HepG2 (cell line): ENCODE measurements at regions not wholly inside any gene's neighbourhood (a gene's known extent, or its start where the extent isn't known, plus 50 kb on each side); places are given as distances from the start of the nearest gene placed in this dataset.

ENCODE experiments used
- ATAC-seq: fragments of 200-7000 bp; cut with Tn5 transposase; 3 replicates; pipeline ENCODE4 v1.9.1; 2020; ENCODE audit warnings: mild to moderate bottlenecking, moderate library complexity
- BruUV-seq: library from RNA; stranded (reverse); fragments of 400-500 nt; replicated peaks from 2 replicates; lab custom pipeline; 2021; lab: Mats Ljungman, UMichigan
- CTCF ChIA-PET: fragments of 300-600 bp; formaldehyde crosslinking; extraction: SDS; loops from one replicate; lab custom pipeline; 2021; ENCODE audit warnings: low total read pairs, inconsistent platforms, low intra/inter-chr PET ratio; lab: Yijun Ruan, JAX
- POLR2A ChIA-PET: fragments of 350-600 bp; sonication (Branson Sonifier 250); formaldehyde crosslinking; loops from one replicate; lab custom pipeline; 2020; ENCODE audit warnings: antibody characterized with exemption, inconsistent platforms; lab: Yijun Ruan, JAX
- DNase-seq: peaks from one replicate; pipeline ENCODE4 v3.0.0-alpha.2; 2015; ENCODE audit warnings: low spot score
- FAIRE-seq: peaks from 3 replicates; lab custom pipeline; 2011; peaks lifted over from hg19 to GRCh38; lab: Jason Lieb, UNC
- H2AFZ ChIP-seq: one replicate; pipeline ENCODE4 v1.6.1; 2011; ENCODE audit warnings: low read length, inconsistent platforms
- H3K27ac ChIP-seq: fragments of 300-600 bp; 3 replicates; pipeline ENCODE4 v1.8.0; 2011; ENCODE audit warnings: mixed run types, mild to moderate bottlenecking, mixed read lengths, low read length, inconsistent platforms; ENCODE audit not compliant: insufficient read depth; ENCODE audit errors: extremely low read length
- H3K27me3 ChIP-seq, 2 experiments: fragments of 200-600 bp in 1 of 2; 2 replicates in 1 of 2; 3 replicates in 1 of 2; pipeline versions ENCODE4 v1.6.0 to v1.8.0; 2011; ENCODE audit warnings: low read length in 2 of 2, mild to moderate bottlenecking in 2 of 2, moderate library complexity in 2 of 2, inconsistent platforms in 1 of 2; ENCODE audit not compliant: insufficient read depth in 2 of 2, control insufficient read depth in 1 of 2
- H3K36me3 ChIP-seq, 2 experiments: fragments of 200-600 bp in 1 of 2; replicated peaks in 1 of 2; 2 replicates in 1 of 2; 3 replicates in 1 of 2; pipeline versions ENCODE4 v1.5.1 to v1.8.0; 2011; ENCODE audit warnings: low read length in 2 of 2, inconsistent platforms in 1 of 2; ENCODE audit not compliant: insufficient read depth in 2 of 2, control insufficient read depth in 1 of 2
- H3K4me1 ChIP-seq: 2 replicates; pipeline ENCODE4 v1.5.1; 2012; ENCODE audit warnings: low read length, inconsistent platforms; ENCODE audit not compliant: insufficient read depth
- H3K4me2 ChIP-seq: 2 replicates; pipeline ENCODE4 v1.6.0; 2011; ENCODE audit warnings: low read depth, low read length, inconsistent platforms
- H3K4me3 ChIP-seq, 3 experiments: fragments of 200-600 bp in 1 of 3; sonication (generic), shearing (Covaris generic) in 1 of 3; replicated peaks in 1 of 3; 2 replicates each; pipeline ENCODE4 v1.5.1; 2011 to 2016; ENCODE audit warnings: low read length in 3 of 3, inconsistent platforms in 2 of 3, low read depth in 2 of 3, mild to moderate bottlenecking in 2 of 3, control low read depth in 1 of 3, mixed read lengths in 1 of 3; ENCODE audit not compliant: insufficient read depth in 1 of 3
- H3K79me2 ChIP-seq: one replicate; pipeline ENCODE4 v1.6.1; 2011; ENCODE audit warnings: low read length, inconsistent platforms; ENCODE audit not compliant: insufficient read depth
- H3K9ac ChIP-seq: 2 replicates; pipeline ENCODE4 v1.6.0; 2011; ENCODE audit warnings: mild to moderate bottlenecking, low read depth, low read length, inconsistent platforms; ENCODE audit not compliant: insufficient read depth
- H3K9me3 ChIP-seq: 2 replicates; pipeline ENCODE4 v1.5.1; 2012; ENCODE audit warnings: mild to moderate bottlenecking, low read length
- H4K20me1 ChIP-seq: 2 replicates; pipeline ENCODE4 v1.6.0; 2011; ENCODE audit warnings: inconsistent platforms, mild to moderate bottlenecking, low read length, moderate library complexity; ENCODE audit not compliant: insufficient read depth
- ARNT ChIP-seq: fragments of 450-650 bp; IDR thresholded peaks from 2 replicates; pipeline ENCODE4 v1.6.1; 2017
- PHF21A ChIP-seq: sonication (generic); formaldehyde crosslinking; IDR thresholded peaks from 2 replicates; pipeline ENCODE4 v1.5.0; 2020; ENCODE audit warnings: mild to moderate bottlenecking, missing genetic modification reagents
- SMC3 ChIP-seq: IDR thresholded peaks from 2 replicates; pipeline ENCODE4 v1.6.1; 2011; ENCODE audit warnings: low read length, improper control_type of control experiment
- SNAPC2 ChIP-seq: sonication (generic); formaldehyde crosslinking; IDR thresholded peaks from 2 replicates; pipeline ENCODE4 v1.8.1; 2022; ENCODE audit warnings: mild to moderate bottlenecking, missing genetic modification reagents
- ZBTB7B ChIP-seq: sonication (generic); formaldehyde crosslinking; IDR thresholded peaks from 2 replicates; pipeline ENCODE4 v1.4.0; 2020; ENCODE audit warnings: missing genetic modification reagents
- ZNF326 ChIP-seq: sonication (generic); formaldehyde crosslinking; IDR thresholded peaks from 2 replicates; pipeline ENCODE4 v1.4.0; 2020; ENCODE audit warnings: missing genetic modification reagents, borderline replicate concordance
- ZNF776 ChIP-seq: sonication (generic); formaldehyde crosslinking; IDR thresholded peaks from 2 replicates; pipeline ENCODE4 v1.4.0; 2020; ENCODE audit warnings: mild to moderate bottlenecking, missing genetic modification reagents
- ZNF839 ChIP-seq: sonication (generic); formaldehyde crosslinking; IDR thresholded peaks from 2 replicates; pipeline ENCODE4 v1.4.0; 2020; ENCODE audit warnings: missing genetic modification reagents, mild to moderate bottlenecking, borderline replicate concordance
- ZSCAN21 ChIP-seq: sonication (generic); formaldehyde crosslinking; IDR thresholded peaks from 2 replicates; pipeline ENCODE4 v1.8.0; 2022; ENCODE audit warnings: mild to moderate bottlenecking, missing genetic modification reagents, moderate library complexity, borderline replicate concordance
- WGBS: methylation state at CpG from one replicate; pipeline ENCODE4 v1.1.6; 2017; ENCODE audit warnings: low lambda C conversion rate; 5-methylcytosine and 5-hydroxymethylcytosine counted together
- in situ Hi-C: cut with HindIII; loops from 2 replicates; pipeline ENCODE4 v1.10.0; 2017; ENCODE audit warnings: low pct_unique_long_range_greater_than_20kb; ENCODE audit not compliant: extremely low pct_ligation_motif_present
- intact Hi-C: fragments of 100-400 bp; cut with micrococcal nuclease; formaldehyde crosslinking; loops from one replicate; pipeline ENCODE4 v1.10.0; 2022; ENCODE audit not compliant: unreplicated experiment
- TF ChIP-seq, protein P1 (sequence below): fragments of 450-650 bp; IDR thresholded peaks from 2 replicates; pipeline ENCODE4 v1.6.1; 2017
- TF ChIP-seq, protein P2 (sequence below): sonication (generic); formaldehyde crosslinking; IDR thresholded peaks from 2 replicates; pipeline ENCODE4 v1.4.0; 2020; ENCODE audit warnings: missing genetic modification reagents, borderline replicate concordance
- TF ChIP-seq, protein P3 (sequence below): sonication (generic); formaldehyde crosslinking; IDR thresholded peaks from 2 replicates; pipeline ENCODE4 v1.8.1; 2022; ENCODE audit warnings: low read depth, mild to moderate bottlenecking, missing genetic modification reagents

DNA sequence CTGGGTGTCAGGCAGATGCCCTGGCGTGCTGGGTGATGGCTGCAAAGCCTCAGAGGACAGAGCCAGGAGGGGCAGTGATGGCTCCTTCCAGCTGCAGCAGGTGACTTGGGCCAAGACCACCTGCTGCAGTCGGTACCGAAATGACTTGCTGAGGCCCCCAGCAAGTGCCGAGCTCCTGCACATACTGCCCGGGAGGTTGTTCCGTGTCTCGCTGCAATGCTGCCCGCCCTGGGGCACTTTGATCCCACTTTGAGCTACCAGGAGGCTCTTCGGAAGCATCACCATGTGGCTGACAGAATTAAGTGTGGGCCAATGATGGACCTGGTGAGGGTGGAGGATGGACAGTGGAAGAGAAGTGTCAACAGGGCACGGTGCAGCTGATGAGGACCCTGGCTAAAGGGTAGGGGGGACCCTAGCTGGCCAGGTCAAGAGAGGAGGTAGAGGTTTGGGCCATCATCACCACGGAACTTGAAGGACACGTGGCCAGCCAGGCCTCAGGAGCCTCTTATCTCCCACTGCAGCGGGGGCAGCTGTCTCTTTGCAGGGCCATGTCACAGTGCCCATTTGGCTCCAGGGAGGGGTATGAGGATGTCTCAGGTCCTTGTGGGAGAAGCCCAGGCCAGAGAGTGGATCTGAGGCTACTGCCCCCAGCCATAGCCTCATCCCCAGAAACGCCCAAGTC lies 51.1 kb upstream of the NANOS1 start:
- POLR2A ChIA-PET, result no interaction called here
- Histone ChIP-seq H3K27ac (no peak overlapping the region), H3K79me2 (no peaks in the 10 kb centered on the region), H2AFZ (no peak overlapping the region), H4K20me1 (no peaks in the 10 kb centered on the region), H3K4me3 (no peak overlapping the region), H3K36me3 (no peaks in the 10 kb centered on the region), H3K4me1 (no peaks in the 10 kb centered on the region), H3K27me3 (peaks cover 0 to 16% of the 10 kb centered on the region in 2 experiments; a peak in 3 of 5 replicates), H3K9ac (no peak overlapping the region), H3K4me2 (no peak overlapping the region), H3K9me3 (no peaks in the 10 kb centered on the region; the same call in 1 of the 2 replicates)
- in situ Hi-C loops (no loop called here), intact Hi-C loops (no loop called here)
- no TSS peak for BruUV-seq
- WGBS, result 34% methylated on average over 9 of the region's 14 CpGs
- no peak for TF ChIP-seq ZBTB7B
- no peak for TF ChIP-seq SMC3
- DNase-seq (no peak), FAIRE-seq (no peak), ATAC-seq (no peak)
- CTCF ChIA-PET, result no interaction called here

DNA sequence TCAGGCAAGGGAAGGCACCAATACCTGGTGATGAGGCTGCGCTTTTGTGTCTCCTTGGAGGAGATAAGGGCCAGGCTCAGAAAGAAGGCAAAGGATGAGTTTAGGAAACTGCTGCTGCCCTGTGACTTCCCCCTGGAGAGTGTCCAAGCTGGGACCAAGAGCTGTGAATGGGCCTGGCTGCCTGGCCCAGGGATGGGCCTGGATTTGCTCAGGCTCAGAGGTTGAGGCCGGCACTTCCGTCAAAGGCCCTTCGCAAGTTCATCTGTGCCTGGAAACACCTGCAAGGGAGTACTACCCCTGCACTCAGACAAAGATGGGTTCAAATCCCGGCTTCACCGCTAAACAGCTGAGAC lies 50.5 kb upstream of the NANOS1 start:
- no peak overlapping the region for H3K4me3 ChIP-seq
- no peaks in the 10 kb centered on the region for H3K79me2 ChIP-seq
- H3K4me1 ChIP-seq, result no peaks in the 10 kb centered on the region
- no peaks in the 10 kb centered on the region; the same call in 1 of the 2 replicates for H3K9me3 ChIP-seq
- in situ Hi-C loops (no loop called here), intact Hi-C loops (no loop called here)
- no peak overlapping the region for H3K4me2 ChIP-seq
- ChIA-PET CTCF (no interaction called here), POLR2A (no interaction called here)
- WGBS, result 53% methylated on average over 6 of the region's 6 CpGs
- FAIRE-seq, result no peak
- no peak for ATAC-seq
- no TSS peak for BruUV-seq
- H3K27ac ChIP-seq, result no peak overlapping the region
- H3K27me3 ChIP-seq, result peaks cover 0 to 16% of the 10 kb centered on the region in 2 experiments; a peak in 3 of 5 replicates
- no peak overlapping the region for H2AFZ ChIP-seq
- no peaks in the 10 kb centered on the region for H4K20me1 ChIP-seq
- no peak for DNase-seq
- H3K9ac ChIP-seq, result no peak overlapping the region
- no peaks in the 10 kb centered on the region for H3K36me3 ChIP-seq
- TF ChIP-seq, protein P1, sequence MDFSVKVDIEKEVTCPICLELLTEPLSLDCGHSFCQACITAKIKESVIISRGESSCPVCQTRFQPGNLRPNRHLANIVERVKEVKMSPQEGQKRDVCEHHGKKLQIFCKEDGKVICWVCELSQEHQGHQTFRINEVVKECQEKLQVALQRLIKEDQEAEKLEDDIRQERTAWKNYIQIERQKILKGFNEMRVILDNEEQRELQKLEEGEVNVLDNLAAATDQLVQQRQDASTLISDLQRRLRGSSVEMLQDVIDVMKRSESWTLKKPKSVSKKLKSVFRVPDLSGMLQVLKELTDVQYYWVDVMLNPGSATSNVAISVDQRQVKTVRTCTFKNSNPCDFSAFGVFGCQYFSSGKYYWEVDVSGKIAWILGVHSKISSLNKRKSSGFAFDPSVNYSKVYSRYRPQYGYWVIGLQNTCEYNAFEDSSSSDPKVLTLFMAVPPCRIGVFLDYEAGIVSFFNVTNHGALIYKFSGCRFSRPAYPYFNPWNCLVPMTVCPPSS, result no peak
- no peak for TF ChIP-seq ZNF839
- no peak for TF ChIP-seq PHF21A (CRISPR knock-in tag)
- no peak for TF ChIP-seq ZSCAN21
- TF ChIP-seq SNAPC2 (CRISPR knock-in tag), result no peak
- TF ChIP-seq, protein P2, sequence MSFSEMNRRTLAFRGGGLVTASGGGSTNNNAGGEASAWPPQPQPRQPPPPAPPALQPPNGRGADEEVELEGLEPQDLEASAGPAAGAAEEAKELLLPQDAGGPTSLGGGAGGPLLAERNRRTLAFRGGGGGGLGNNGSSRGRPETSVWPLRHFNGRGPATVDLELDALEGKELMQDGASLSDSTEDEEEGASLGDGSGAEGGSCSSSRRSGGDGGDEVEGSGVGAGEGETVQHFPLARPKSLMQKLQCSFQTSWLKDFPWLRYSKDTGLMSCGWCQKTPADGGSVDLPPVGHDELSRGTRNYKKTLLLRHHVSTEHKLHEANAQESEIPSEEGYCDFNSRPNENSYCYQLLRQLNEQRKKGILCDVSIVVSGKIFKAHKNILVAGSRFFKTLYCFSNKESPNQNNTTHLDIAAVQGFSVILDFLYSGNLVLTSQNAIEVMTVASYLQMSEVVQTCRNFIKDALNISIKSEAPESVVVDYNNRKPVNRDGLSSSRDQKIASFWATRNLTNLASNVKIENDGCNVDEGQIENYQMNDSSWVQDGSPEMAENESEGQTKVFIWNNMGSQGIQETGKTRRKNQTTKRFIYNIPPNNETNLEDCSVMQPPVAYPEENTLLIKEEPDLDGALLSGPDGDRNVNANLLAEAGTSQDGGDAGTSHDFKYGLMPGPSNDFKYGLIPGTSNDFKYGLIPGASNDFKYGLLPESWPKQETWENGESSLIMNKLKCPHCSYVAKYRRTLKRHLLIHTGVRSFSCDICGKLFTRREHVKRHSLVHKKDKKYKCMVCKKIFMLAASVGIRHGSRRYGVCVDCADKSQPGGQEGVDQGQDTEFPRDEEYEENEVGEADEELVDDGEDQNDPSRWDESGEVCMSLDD, result no peak
- no peak for TF ChIP-seq ZNF326
- no peak for TF ChIP-seq ARNT
- TF ChIP-seq, protein P3, sequence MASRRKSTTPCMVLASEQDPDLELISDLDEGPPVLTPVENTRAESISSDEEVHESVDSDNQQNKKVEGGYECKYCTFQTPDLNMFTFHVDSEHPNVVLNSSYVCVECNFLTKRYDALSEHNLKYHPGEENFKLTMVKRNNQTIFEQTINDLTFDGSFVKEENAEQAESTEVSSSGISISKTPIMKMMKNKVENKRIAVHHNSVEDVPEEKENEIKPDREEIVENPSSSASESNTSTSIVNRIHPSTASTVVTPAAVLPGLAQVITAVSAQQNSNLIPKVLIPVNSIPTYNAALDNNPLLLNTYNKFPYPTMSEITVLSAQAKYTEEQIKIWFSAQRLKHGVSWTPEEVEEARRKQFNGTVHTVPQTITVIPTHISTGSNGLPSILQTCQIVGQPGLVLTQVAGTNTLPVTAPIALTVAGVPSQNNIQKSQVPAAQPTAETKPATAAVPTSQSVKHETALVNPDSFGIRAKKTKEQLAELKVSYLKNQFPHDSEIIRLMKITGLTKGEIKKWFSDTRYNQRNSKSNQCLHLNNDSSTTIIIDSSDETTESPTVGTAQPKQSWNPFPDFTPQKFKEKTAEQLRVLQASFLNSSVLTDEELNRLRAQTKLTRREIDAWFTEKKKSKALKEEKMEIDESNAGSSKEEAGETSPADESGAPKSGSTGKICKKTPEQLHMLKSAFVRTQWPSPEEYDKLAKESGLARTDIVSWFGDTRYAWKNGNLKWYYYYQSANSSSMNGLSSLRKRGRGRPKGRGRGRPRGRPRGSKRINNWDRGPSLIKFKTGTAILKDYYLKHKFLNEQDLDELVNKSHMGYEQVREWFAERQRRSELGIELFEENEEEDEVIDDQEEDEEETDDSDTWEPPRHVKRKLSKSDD (CRISPR knock-in tag), result no peak
- TF ChIP-seq ZNF776 (CRISPR knock-in tag), result no peak
